ENCODE measurements at regions not wholly inside any gene's neighbourhood (a gene's known extent, or its start where the extent isn't known, plus 50 kb on each side); places are given as distances from the start of the nearest gene placed in this dataset.

- ChIA-PET CTCF (no interaction called here), POLR2A (ENCODE audit: low non-redundant PET) (no interaction called here)
- no peaks in the 10 kb centered on the region for H3K4me1 ChIP-seq (ENCODE audit: insufficient read depth, low read length, poor library complexity, severe bottlenecking)
- peaks cover 63% of the 10 kb centered on the region for H3K27me3 ChIP-seq (replicated peaks; ENCODE audit: insufficient read depth, low read depth, low read length, poor library complexity)
- H3K36me3 ChIP-seq (ENCODE audit: insufficient read depth, low read length, poor library complexity, severe bottlenecking) = no peaks in the 10 kb centered on the region
- no peak for DNase-seq (ENCODE audit: low spot score)
- no peak overlapping the region for H3K27ac ChIP-seq (ENCODE audit: low read depth, low read length, poor library complexity, severe bottlenecking)
- TF ChIP-seq EZH2 (IDR thresholded peaks at IDR 0.05; ENCODE audit: borderline replicate concordance, low read depth, low read length, poor library complexity, severe bottlenecking) = no peak
- TF ChIP-seq, protein P1, sequence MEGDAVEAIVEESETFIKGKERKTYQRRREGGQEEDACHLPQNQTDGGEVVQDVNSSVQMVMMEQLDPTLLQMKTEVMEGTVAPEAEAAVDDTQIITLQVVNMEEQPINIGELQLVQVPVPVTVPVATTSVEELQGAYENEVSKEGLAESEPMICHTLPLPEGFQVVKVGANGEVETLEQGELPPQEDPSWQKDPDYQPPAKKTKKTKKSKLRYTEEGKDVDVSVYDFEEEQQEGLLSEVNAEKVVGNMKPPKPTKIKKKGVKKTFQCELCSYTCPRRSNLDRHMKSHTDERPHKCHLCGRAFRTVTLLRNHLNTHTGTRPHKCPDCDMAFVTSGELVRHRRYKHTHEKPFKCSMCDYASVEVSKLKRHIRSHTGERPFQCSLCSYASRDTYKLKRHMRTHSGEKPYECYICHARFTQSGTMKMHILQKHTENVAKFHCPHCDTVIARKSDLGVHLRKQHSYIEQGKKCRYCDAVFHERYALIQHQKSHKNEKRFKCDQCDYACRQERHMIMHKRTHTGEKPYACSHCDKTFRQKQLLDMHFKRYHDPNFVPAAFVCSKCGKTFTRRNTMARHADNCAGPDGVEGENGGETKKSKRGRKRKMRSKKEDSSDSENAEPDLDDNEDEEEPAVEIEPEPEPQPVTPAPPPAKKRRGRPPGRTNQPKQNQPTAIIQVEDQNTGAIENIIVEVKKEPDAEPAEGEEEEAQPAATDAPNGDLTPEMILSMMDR (conservative IDR thresholded peaks at IDR 0.05; ENCODE audit: low read depth, low read length) = no peak
- H3K4me3 ChIP-seq (ENCODE audit: low read depth, low read length, poor library complexity, severe bottlenecking) = no peak overlapping the region
- intact Hi-C loops (cut with micrococcal nuclease; ENCODE audit: unreplicated experiment) = no loop called here
- no peaks in the 10 kb centered on the region for H3K9me3 ChIP-seq (ENCODE audit: low read depth, low read length, poor library complexity, severe bottlenecking)
- no TSS peak for BruUV-seq (replicated peaks)
Measured at GRCh38 chr5:136516637-136517036, 151.3 kb upstream of the TRPC7 start.

DNA sequence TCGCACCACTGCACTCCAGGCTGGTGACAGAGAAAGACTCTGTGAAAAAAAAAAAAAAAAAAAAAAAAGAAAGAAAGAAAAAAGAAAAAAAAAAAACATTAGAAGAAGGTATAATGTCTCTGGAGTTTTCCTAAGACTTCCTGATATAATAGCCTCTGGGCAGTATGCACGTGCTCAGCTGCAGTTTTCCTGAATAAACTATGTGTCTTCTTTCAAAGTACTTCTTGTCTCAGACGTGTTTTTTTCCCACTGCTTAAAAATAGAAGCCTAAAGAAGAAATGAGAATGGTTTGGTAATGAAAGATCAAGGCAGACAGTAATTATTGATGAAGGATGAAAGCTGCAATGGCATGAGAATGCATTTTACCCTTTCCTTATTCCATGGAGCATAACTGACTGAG, 148.1 kb upstream of the TRPC7 start:
- POLR2A ChIA-PET (ENCODE audit: low non-redundant PET) = no interaction called here
- Histone ChIP-seq H3K4me3 (ENCODE audit: low read depth, low read length, poor library complexity, severe bottlenecking) (no peak overlapping the region), H3K9me3 (ENCODE audit: low read depth, low read length, poor library complexity, severe bottlenecking) (no peaks in the 10 kb centered on the region), H3K36me3 (ENCODE audit: insufficient read depth, low read length, poor library complexity, severe bottlenecking) (no peaks in the 10 kb centered on the region), H3K27ac (ENCODE audit: low read depth, low read length, poor library complexity, severe bottlenecking) (no peak overlapping the region), H3K27me3 (replicated peaks; ENCODE audit: insufficient read depth, low read depth, low read length, poor library complexity) (peaks cover 61% of the 10 kb centered on the region), H3K4me1 (ENCODE audit: insufficient read depth, low read length, poor library complexity, severe bottlenecking) (no peaks in the 10 kb centered on the region)
- BruUV-seq (replicated peaks) = no TSS peak
- CTCF ChIA-PET = no interaction called here
- intact Hi-C loops (cut with micrococcal nuclease; ENCODE audit: unreplicated experiment) = no loop called here
- TF ChIP-seq, protein P1 (conservative IDR thresholded peaks at IDR 0.05; ENCODE audit: low read depth, low read length) = no peak
- no peak for TF ChIP-seq EZH2 (IDR thresholded peaks at IDR 0.05; ENCODE audit: borderline replicate concordance, low read depth, low read length, poor library complexity, severe bottlenecking)
- no peak for DNase-seq (ENCODE audit: low spot score)

- DNase-seq (ENCODE audit: low spot score) = no peak
- BruUV-seq (replicated peaks) = no TSS peak
- Histone ChIP-seq H3K4me3 (ENCODE audit: low read depth, low read length, poor library complexity, severe bottlenecking) (no peak overlapping the region), H3K27me3 (replicated peaks; ENCODE audit: insufficient read depth, low read depth, low read length, poor library complexity) (peaks cover 53% of the 10 kb centered on the region), H3K36me3 (ENCODE audit: insufficient read depth, low read length, poor library complexity, severe bottlenecking) (no peaks in the 10 kb centered on the region), H3K4me1 (ENCODE audit: insufficient read depth, low read length, poor library complexity, severe bottlenecking) (no peaks in the 10 kb centered on the region), H3K9me3 (ENCODE audit: low read depth, low read length, poor library complexity, severe bottlenecking) (no peaks in the 10 kb centered on the region), H3K27ac (ENCODE audit: low read depth, low read length, poor library complexity, severe bottlenecking) (no peak overlapping the region)
- ChIA-PET CTCF (no interaction called here), POLR2A (ENCODE audit: low non-redundant PET) (no interaction called here)
- intact Hi-C loops (cut with micrococcal nuclease; ENCODE audit: unreplicated experiment) = no loop called here
- TF ChIP-seq, protein P1 (conservative IDR thresholded peaks at IDR 0.05; ENCODE audit: low read depth, low read length) = no peak
- no peak for TF ChIP-seq EZH2 (IDR thresholded peaks at IDR 0.05; ENCODE audit: borderline replicate concordance, low read depth, low read length, poor library complexity, severe bottlenecking)
Measured at GRCh38 chr5:136511046-136511445, 145.7 kb upstream of the TRPC7 start.

All from A673 (cell line).